ENCODE measurements at regions not wholly inside any gene's neighbourhood (a gene's known extent, or its start where the extent isn't known, plus 50 kb on each side); places are given as distances from the start of the nearest gene placed in this dataset.

GRCh38 chr21:29228306-29228705 is 70.4 kb upstream of the BACH1 start:
- H3K36me3 ChIP-seq: no peaks in the 10 kb centered on the region
- H3K9me3 ChIP-seq (ENCODE audit: low read depth): no peaks in the 10 kb centered on the region
- TF ChIP-seq CTCF (IDR thresholded peaks at IDR 0.05; ENCODE audit: low read depth, low read length): no peak
- no peaks in the 10 kb centered on the region for H3K4me1 ChIP-seq (ENCODE audit: low read depth)
- no peaks in the 10 kb centered on the region for H3K27me3 ChIP-seq
- DNase-seq (ENCODE audit: low read depth in 1 of 2, low spot score in 1 of 2): peak in 1 of 2 donors; percentile 49
- no peak overlapping the region for H3K4me3 ChIP-seq
- H3K27ac ChIP-seq: no peak overlapping the region

- Histone ChIP-seq H3K4me3 (no peak overlapping the region), H3K27ac (no peak overlapping the region), H3K4me1 (ENCODE audit: low read depth) (no peaks in the 10 kb centered on the region), H3K27me3 (no peaks in the 10 kb centered on the region), H3K36me3 (no peaks in the 10 kb centered on the region), H3K9me3 (ENCODE audit: low read depth) (no peaks in the 10 kb centered on the region)
- TF ChIP-seq CTCF (IDR thresholded peaks at IDR 0.05; ENCODE audit: low read depth, low read length): no peak
- peak in 1 of 2 donors; percentile 21 for DNase-seq (ENCODE audit: low read depth in 1 of 2, low spot score in 1 of 2)
Measured at GRCh38 chr21:29230551-29231261, 68.0 kb upstream of the BACH1 start.

- no peaks in the 10 kb centered on the region for H3K9me3 ChIP-seq (ENCODE audit: low read depth)
- H3K4me3 ChIP-seq: no peak overlapping the region
- no peaks in the 10 kb centered on the region for H3K36me3 ChIP-seq
- H3K4me1 ChIP-seq (ENCODE audit: low read depth): no peaks in the 10 kb centered on the region
- no peaks in the 10 kb centered on the region for H3K27me3 ChIP-seq
- DNase-seq (ENCODE audit: low read depth in 1 of 2, low spot score in 1 of 2): no peak
- TF ChIP-seq CTCF (IDR thresholded peaks at IDR 0.05; ENCODE audit: low read depth, low read length): no peak
- H3K27ac ChIP-seq: no peak overlapping the region
Measured at GRCh38 chr21:29231756-29232529, 66.8 kb upstream of the BACH1 start.

GRCh38 chr21:29232530-29233255 is 66.0 kb upstream of the BACH1 start:
- H3K9me3 ChIP-seq (ENCODE audit: low read depth): no peaks in the 10 kb centered on the region
- no peak overlapping the region for H3K27ac ChIP-seq
- TF ChIP-seq CTCF (IDR thresholded peaks at IDR 0.05; ENCODE audit: low read depth, low read length): no peak
- H3K4me3 ChIP-seq: no peak overlapping the region
- no peaks in the 10 kb centered on the region for H3K4me1 ChIP-seq (ENCODE audit: low read depth)
- no peaks in the 10 kb centered on the region for H3K27me3 ChIP-seq
- peak in 1 of 2 donors; percentile 50 for DNase-seq (ENCODE audit: low read depth in 1 of 2, low spot score in 1 of 2)
- no peaks in the 10 kb centered on the region for H3K36me3 ChIP-seq

- H3K9me3 ChIP-seq (ENCODE audit: low read depth): no peaks in the 10 kb centered on the region
Measured at GRCh38 chr21:29233256-29233546, 65.5 kb upstream of the BACH1 start.

More at GRCh38 chr21:29233256-29233546, 65.5 kb upstream of the BACH1 start:
- Histone ChIP-seq H3K27ac (no peak overlapping the region), H3K4me3 (no peak overlapping the region), H3K4me1 (ENCODE audit: low read depth) (no peaks in the 10 kb centered on the region), H3K36me3 (no peaks in the 10 kb centered on the region), H3K27me3 (no peaks in the 10 kb centered on the region)
- TF ChIP-seq CTCF (IDR thresholded peaks at IDR 0.05; ENCODE audit: low read depth, low read length): peak; percentile 5
- DNase-seq (ENCODE audit: low read depth in 1 of 2, low spot score in 1 of 2): no peak

All from cardiac muscle cell (in vitro differentiated cells and primary cell).